ENCODE measurements at regions not wholly inside any gene's neighbourhood (a gene's known extent, or its start where the extent isn't known, plus 50 kb on each side); places are given as distances from the start of the nearest gene placed in this dataset.

GRCh38 chr4:23942471-23942870, 52.6 kb upstream of the PPARGC1A start:
- TF ChIP-seq ZFP3 (CRISPR knock-in tag; IDR thresholded peaks at IDR 0.05) (no peak), TCF4 (CRISPR knock-in tag; IDR thresholded peaks at IDR 0.05; ENCODE audit: borderline replicate concordance) (no peak), RARB (CRISPR knock-in tag; IDR thresholded peaks at IDR 0.05) (no peak), PPARA (CRISPR knock-in tag; IDR thresholded peaks at IDR 0.05; ENCODE audit: borderline replicate concordance) (no peak)
- TF ChIP-seq, protein P1, sequence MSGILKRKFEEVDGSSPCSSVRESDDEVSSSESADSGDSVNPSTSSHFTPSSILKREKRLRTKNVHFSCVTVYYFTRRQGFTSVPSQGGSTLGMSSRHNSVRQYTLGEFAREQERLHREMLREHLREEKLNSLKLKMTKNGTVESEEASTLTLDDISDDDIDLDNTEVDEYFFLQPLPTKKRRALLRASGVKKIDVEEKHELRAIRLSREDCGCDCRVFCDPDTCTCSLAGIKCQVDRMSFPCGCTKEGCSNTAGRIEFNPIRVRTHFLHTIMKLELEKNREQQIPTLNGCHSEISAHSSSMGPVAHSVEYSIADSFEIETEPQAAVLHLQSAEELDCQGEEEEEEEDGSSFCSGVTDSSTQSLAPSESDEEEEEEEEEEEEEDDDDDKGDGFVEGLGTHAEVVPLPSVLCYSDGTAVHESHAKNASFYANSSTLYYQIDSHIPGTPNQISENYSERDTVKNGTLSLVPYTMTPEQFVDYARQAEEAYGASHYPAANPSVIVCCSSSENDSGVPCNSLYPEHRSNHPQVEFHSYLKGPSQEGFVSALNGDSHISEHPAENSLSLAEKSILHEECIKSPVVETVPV (CRISPR knock-in tag; IDR thresholded peaks at IDR 0.05) = no peak
